ENCODE measurements at regions not wholly inside any gene's neighbourhood (a gene's known extent, or its start where the extent isn't known, plus 50 kb on each side); places are given as distances from the start of the nearest gene placed in this dataset.

GRCh38 chr14:71221119-71221518 lies 313.9 kb downstream of the PCNX1 start:
- TF ChIP-seq SMAD4 (CRISPR knock-in tag; conservative IDR thresholded peaks at IDR 0.05): no peak
- TF ChIP-seq SLC30A9 (CRISPR knock-in tag; IDR thresholded peaks at IDR 0.05): no peak

Data from K562 (cell line).